ENCODE measurements at regions not wholly inside any gene's neighbourhood (a gene's known extent, or its start where the extent isn't known, plus 50 kb on each side); places are given as distances from the start of the nearest gene placed in this dataset.

DNA sequence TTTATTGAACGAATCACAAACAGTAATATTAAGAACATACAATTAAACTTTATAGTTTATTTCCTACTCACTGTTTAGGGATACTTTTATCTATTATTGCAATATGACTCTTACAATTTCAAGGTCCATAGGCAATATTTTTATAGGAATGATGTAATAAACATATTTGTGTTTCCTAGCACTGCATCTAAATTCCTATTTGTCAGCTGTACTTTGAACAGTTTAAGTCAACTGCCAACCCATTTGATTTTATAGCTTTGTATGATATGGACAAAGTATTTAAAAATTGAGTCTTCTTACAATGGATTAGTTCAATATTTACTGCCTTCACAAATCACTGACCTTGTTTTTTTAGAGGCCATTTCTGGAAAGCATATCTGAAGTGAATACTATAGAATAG, 199.3 kb downstream of the PCDH7 start:
- Histone ChIP-seq H3K36me3 (ENCODE audit: control insufficient read depth in 2 of 3, insufficient read depth in 3 of 3, low read length in 3 of 3) (no peaks in the 10 kb centered on the region), H3K27ac (ENCODE audit: low read depth in 2 of 2, low read length in 2 of 2) (no peak overlapping the region), H3K27me3 (ENCODE audit: control insufficient read depth, insufficient read depth, low read length) (no peaks in the 10 kb centered on the region), H3K9ac (ENCODE audit: low read length in 3 of 3) (no peak overlapping the region), H3K9me3 (ENCODE audit: control insufficient read depth in 2 of 3, insufficient read depth in 1 of 3, low read length in 3 of 3) (no peaks in the 10 kb centered on the region), H3K4me3 (ENCODE audit: low read length in 3 of 3) (no peak overlapping the region), H3K4me1 (ENCODE audit: control insufficient read depth in 2 of 3, insufficient read depth in 2 of 3, low read depth in 1 of 3, low read length in 3 of 3) (no peaks in the 10 kb centered on the region)
- TF ChIP-seq, protein P1, sequence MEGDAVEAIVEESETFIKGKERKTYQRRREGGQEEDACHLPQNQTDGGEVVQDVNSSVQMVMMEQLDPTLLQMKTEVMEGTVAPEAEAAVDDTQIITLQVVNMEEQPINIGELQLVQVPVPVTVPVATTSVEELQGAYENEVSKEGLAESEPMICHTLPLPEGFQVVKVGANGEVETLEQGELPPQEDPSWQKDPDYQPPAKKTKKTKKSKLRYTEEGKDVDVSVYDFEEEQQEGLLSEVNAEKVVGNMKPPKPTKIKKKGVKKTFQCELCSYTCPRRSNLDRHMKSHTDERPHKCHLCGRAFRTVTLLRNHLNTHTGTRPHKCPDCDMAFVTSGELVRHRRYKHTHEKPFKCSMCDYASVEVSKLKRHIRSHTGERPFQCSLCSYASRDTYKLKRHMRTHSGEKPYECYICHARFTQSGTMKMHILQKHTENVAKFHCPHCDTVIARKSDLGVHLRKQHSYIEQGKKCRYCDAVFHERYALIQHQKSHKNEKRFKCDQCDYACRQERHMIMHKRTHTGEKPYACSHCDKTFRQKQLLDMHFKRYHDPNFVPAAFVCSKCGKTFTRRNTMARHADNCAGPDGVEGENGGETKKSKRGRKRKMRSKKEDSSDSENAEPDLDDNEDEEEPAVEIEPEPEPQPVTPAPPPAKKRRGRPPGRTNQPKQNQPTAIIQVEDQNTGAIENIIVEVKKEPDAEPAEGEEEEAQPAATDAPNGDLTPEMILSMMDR (IDR thresholded peaks at IDR 0.05; ENCODE audit: borderline replicate concordance, extremely low read depth, insufficient read depth), result no peak
- intact Hi-C loops (cut with DNase I), result no loop called here
- DNase-seq (no peak), FAIRE-seq (no peak)

DNA sequence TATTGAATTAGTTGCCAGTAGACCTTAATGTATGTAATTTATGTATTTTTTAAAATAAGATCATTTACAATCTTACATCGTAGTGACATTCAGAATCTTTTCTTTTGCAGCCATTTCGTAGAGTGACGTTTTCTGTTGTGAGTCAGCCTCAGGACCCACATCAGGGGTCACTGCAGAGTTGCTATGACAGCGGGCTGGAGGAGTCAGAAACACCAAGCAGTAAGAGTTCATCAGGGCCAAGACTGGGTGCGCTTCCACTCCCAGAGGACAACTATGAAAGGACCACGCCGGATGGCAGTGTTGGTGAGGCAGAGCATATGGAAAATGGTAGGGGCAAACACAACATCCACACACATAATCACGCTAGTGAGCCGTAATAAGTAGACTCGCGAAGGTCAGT, 199.9 kb downstream of the PCDH7 start:
- no peak overlapping the region for H3K4me3 ChIP-seq (ENCODE audit: low read length in 3 of 3)
- H3K9me3 ChIP-seq (ENCODE audit: control insufficient read depth in 2 of 3, insufficient read depth in 1 of 3, low read length in 3 of 3), result no peaks in the 10 kb centered on the region
- no peaks in the 10 kb centered on the region for H3K36me3 ChIP-seq (ENCODE audit: control insufficient read depth in 2 of 3, insufficient read depth in 3 of 3, low read length in 3 of 3)
- H3K27ac ChIP-seq (ENCODE audit: low read depth in 2 of 2, low read length in 2 of 2), result no peak overlapping the region
- no peak overlapping the region for H3K9ac ChIP-seq (ENCODE audit: low read length in 3 of 3)
- TF ChIP-seq, protein P1 (IDR thresholded peaks at IDR 0.05; ENCODE audit: borderline replicate concordance, extremely low read depth, insufficient read depth), result no peak
- peak in 1 of 5 donors; percentile 34 for DNase-seq
- no peaks in the 10 kb centered on the region for H3K27me3 ChIP-seq (ENCODE audit: control insufficient read depth, insufficient read depth, low read length)
- no peaks in the 10 kb centered on the region for H3K4me1 ChIP-seq (ENCODE audit: control insufficient read depth in 2 of 3, insufficient read depth in 2 of 3, low read depth in 1 of 3, low read length in 3 of 3)
- intact Hi-C loops (cut with DNase I), result no loop called here
- FAIRE-seq, result no peak

DNA sequence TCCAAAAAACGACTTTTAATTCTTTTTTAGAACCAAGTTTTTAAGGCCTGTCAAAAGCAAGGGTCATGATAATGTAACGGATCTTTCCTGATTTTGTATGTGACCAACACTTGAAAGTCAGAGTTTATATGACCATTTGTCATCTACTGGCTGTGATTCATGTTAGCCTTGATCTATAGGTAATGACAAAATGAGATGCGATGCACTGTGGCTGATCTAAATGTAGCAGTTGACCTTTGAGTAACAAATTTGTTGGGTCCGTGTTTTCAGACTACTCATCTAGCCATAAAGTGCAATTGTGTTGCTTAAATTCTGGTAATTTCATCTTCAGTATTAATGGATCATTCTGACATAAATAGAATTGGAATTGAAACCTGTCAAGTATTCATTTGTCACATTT, 202.5 kb downstream of the PCDH7 start:
- TF ChIP-seq, protein P1 (IDR thresholded peaks at IDR 0.05; ENCODE audit: borderline replicate concordance, extremely low read depth, insufficient read depth), result no peak
- Histone ChIP-seq H3K9me3 (ENCODE audit: control insufficient read depth in 2 of 3, insufficient read depth in 1 of 3, low read length in 3 of 3) (no peaks in the 10 kb centered on the region), H3K4me3 (ENCODE audit: low read length in 3 of 3) (no peak overlapping the region), H3K9ac (ENCODE audit: low read length in 3 of 3) (no peak overlapping the region), H3K4me1 (ENCODE audit: control insufficient read depth in 2 of 3, insufficient read depth in 2 of 3, low read depth in 1 of 3, low read length in 3 of 3) (no peaks in the 10 kb centered on the region), H3K27ac (ENCODE audit: low read depth in 2 of 2, low read length in 2 of 2) (no peak overlapping the region), H3K36me3 (ENCODE audit: control insufficient read depth in 2 of 3, insufficient read depth in 3 of 3, low read length in 3 of 3) (no peaks in the 10 kb centered on the region), H3K27me3 (ENCODE audit: control insufficient read depth, insufficient read depth, low read length) (no peaks in the 10 kb centered on the region)
- intact Hi-C loops (cut with DNase I), result no loop called here
- FAIRE-seq (no peak), DNase-seq (no peak)

DNA sequence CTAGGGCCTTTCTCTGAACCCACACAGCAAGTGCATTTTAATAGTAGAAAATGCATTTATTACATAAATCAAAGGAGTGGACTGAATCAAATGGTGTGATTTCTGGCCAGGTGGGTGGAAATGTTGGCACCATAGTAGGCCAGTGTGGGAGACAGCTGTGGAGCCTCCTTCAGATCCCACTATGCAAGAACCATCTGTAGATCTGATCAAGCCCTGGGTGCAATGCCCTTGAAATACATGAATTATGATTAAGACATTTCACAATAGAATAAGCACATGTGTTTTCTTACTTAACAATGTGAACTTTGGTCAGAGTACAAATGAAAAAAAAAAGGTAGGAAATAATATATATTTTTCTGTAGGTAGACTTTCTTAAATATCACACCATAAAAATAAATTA, 204.3 kb downstream of the PCDH7 start:
- no peak overlapping the region for H3K4me3 ChIP-seq (ENCODE audit: low read length in 3 of 3)
- H3K27me3 ChIP-seq (ENCODE audit: control insufficient read depth, insufficient read depth, low read length), result no peaks in the 10 kb centered on the region
- no peaks in the 10 kb centered on the region for H3K9me3 ChIP-seq (ENCODE audit: control insufficient read depth in 2 of 3, insufficient read depth in 1 of 3, low read length in 3 of 3)
- peak; percentile 11 for FAIRE-seq
- no peak for DNase-seq
- intact Hi-C loops (cut with DNase I), result no loop called here
- no peak overlapping the region for H3K27ac ChIP-seq (ENCODE audit: low read depth in 2 of 2, low read length in 2 of 2)
- H3K4me1 ChIP-seq (ENCODE audit: control insufficient read depth in 2 of 3, insufficient read depth in 2 of 3, low read depth in 1 of 3, low read length in 3 of 3), result no peaks in the 10 kb centered on the region
- no peaks in the 10 kb centered on the region for H3K36me3 ChIP-seq (ENCODE audit: control insufficient read depth in 2 of 3, insufficient read depth in 3 of 3, low read length in 3 of 3)
- no peak overlapping the region for H3K9ac ChIP-seq (ENCODE audit: low read length in 3 of 3)
- TF ChIP-seq, protein P1 (IDR thresholded peaks at IDR 0.05; ENCODE audit: borderline replicate concordance, extremely low read depth, insufficient read depth), result no peak

Data from kidney (tissue), 13 donors.